ENCODE measurements at regions not wholly inside any gene's neighbourhood (a gene's known extent, or its start where the extent isn't known, plus 50 kb on each side); places are given as distances from the start of the nearest gene placed in this dataset.
"Not testable (repeated sequence)": the region's sequence is repeated elsewhere in the genome, so short reads cannot be mapped to it uniquely, and the experiment has no call there.

DNA sequence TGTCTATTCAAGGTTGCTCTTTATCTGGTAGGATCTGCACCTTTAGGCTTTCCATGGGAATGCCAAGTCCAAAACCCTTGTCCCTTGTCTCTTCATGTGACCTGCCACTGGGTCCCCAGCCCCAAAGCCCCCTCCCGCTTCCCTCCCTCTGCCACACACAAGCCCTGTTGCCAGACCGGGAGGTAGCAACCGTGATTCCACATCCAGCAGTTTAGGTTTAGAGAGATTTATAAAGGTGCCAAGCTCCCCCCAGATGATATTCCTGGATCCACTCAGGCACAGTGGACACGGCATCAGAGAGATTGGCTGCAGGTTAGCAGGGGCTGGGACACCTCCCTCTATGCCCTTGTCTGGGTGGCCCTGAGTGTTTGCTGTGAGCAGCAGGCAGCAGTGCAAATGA is 504.7 kb downstream of the CCDC171 start:
- no peak for DNase-seq

DNA sequence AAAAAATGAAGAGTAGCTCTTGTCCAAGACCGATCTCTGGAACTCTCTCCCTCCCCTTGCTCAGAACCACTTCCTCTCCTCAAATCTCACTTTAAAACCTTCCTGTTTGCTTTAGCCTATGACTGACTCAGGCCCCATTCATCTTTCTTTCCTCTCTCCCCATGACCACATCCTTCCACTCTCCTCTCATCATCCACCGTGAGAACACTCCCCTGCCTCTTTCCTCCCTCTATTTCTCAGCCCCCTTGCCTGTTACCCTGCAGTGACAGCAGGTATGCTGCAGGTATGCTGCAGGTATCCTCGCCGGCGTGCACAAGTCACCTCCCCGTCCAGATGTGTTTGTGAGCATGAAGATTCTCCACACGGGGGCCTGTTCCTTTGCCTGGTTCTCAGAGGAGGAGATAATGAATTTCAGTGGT is 505.3 kb downstream of the CCDC171 start:
- no peak for DNase-seq

DNA sequence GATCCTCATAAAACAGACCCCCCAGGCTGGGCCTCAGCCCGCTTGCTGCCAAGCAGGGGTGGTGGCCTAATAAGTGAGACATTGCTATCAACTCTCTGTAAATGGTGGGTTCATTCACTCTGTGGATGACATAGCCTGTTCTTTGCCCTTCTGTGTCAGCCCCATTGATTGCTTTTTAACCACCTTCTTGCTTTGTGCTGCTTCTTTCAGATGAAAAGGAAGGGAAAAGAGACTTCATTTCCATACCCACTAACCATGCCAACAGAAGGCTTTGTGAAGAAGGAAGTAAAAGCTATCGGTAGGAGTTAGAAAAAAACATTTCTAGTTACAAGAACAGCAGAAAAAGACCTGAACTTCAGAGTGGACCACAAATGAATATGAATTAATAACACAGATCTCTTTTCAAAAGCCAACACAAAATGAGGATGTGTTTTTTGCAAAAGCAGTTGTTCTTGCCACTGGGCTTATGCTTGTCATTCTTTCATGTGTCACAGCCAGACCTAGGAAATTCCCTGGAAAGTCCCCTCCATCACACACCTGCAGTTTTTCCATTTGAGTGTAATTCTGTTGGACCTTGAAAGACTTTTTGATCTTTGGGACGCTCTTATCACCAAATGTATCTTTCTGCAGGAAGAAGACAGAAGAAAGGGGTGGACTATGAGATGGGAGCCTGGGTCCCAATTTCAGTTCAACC is 507.7 kb downstream of the CCDC171 start:
- DNase-seq: no peak

DNA sequence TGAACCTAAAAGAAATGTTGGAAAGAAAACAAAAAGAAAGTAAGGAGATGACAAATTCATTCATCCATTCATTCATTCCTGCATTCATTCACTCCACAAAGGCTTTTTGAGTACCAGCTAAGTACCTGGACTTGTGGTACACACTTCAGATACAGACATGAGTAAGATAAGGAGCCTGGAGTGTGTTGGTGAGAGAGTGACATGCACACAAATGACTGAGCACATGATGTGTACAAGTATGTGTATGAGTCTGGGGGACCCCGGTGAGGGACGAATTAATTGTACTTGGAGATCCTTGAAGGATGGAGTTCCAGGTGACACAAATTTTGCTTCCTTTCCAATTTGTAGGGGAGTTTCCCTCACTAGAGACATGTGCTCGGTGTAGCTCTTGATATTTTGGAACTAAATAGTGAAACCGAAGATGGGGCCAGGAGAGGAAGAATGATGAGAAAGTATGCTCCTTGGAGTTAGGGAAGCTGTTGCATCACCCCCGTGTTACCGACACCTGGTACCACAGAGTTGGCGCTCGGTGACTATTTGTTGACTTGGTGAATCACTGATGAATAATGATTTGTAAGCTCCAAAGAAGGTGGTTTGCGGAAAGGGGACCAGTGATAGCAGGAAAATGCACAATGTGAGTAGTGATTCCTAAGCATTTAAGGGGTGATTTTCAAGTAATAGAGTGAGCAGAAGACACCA is 509.8 kb downstream of the CCDC171 start:
- DNase-seq: no peak

DNA sequence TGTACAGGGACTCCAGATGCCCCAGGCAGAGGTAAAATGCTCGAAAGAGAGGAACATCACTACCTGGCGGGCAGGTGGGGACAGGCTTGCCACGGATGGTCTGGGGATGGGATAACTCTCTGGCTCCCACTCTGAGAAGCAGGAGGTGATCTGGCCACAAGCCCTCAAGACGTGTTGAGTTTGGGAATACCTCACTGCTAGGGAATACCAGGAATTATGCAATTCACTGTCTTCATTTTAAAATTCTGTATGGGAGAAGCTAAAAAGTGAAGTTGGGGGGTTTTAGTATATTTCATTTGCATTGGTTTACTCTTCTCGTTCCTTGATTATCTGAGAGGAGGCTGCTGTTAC is 510.4 kb downstream of the CCDC171 start:
- no peak for DNase-seq

DNA sequence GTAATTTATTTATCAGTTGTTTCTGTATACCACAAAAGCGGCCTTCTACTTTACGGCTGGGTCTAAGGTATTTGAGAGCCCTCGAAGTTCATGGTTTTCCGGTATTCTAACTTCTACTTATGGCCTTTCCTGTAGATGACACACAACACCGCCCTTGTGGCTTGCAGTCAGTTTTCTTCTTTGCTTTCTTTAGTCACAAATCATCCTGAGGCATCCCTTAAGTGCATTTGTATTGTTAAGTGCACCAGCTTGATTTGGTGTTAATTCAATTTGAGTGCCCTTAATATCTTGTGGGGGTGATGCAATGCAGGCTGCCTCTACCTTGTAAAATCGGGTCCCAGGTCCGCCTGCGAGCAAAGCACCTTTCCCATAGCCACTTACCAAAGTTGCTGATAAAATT is 511.9 kb downstream of the CCDC171 start:
- no peak for DNase-seq

GRCh38 chr9:16066201-16066600 is 513.4 kb downstream of the CCDC171 start:
- not testable (repeated sequence) for DNase-seq

- DNase-seq: no peak
Measured at GRCh38 chr9:16068476-16068875, 515.6 kb downstream of the CCDC171 start.

GRCh38 chr9:16069249-16069648 is 516.4 kb downstream of the CCDC171 start:
- DNase-seq: no peak

DNA sequence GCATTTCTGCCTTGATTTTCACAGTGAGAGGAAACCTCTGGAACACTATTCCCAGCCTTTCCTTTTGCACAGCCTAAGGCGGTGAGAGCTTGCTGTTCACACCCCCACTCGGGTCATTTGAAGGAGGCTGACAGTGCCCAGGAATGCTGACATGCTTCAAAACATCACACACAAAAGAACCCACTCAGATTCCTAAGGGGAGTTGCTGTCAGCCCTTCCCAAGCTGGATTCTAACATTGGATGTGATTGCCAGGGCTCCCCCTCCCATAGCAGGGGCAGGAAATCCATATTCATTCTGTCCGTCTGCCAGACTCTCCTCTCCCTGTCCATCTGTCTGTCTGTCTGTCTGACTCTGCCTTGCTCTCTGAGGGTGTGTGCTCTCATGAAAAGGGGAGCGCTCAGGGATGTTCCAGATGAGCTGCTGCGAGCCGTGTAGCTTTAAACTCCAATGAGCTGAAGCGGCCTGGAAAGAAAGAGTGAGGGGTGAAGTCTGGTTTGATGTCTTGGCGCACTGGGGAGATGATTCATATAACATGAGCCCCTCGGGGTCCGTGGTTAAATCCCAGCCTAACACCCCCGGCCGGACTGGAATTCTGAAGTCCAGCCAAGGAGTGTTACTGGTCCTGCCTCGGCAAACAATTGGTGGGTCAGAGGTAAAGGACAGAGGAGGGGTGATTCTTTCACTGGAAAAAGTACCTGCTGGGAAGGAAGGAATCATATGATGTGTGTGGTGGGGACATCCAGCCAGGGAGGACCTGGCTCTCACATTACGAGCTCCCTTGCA is 517.0 kb downstream of the CCDC171 start:
- no peak for DNase-seq

DNA sequence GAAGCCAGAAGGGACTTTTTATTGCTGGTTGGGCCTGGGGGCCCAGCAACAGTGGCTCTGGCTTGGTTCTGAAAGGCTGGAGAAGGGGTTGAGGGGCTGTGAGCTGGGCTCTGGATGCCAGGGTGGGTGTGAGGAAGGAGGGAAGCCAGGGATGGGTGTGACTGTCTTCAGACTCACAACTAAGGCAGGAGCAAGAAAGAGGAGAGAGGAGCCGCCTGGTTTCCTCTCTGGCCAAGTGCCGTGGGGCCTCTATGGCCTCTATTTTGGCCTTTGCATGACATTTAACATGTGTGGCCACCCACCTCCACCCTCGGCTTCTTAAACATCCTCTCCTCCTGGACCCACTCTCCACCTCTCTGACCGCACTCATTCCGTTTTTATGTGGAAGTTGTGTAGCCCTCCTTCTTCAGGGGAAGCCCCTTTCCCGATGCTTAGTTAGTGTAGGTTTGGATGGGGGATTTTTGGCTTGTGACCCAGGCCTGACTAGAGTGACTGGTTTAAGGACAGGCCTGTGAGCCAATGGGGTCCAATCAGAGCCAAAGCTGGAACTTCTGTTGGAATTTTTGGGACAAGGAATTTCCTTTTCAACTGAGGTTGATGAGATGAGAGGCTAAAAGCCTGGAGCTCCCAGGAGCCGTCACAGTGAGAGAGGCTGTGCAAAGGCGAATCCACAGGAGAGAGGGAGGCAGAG is 517.8 kb downstream of the CCDC171 start:
- no peak for DNase-seq

GRCh38 chr9:16071400-16071799 is 518.6 kb downstream of the CCDC171 start:
- no peak for DNase-seq

- no peak for DNase-seq
Measured at GRCh38 chr9:16074963-16075362, 522.1 kb downstream of the CCDC171 start.

GRCh38 chr9:16075696-16076095 is 522.9 kb downstream of the CCDC171 start:
- no peak for DNase-seq

DNA sequence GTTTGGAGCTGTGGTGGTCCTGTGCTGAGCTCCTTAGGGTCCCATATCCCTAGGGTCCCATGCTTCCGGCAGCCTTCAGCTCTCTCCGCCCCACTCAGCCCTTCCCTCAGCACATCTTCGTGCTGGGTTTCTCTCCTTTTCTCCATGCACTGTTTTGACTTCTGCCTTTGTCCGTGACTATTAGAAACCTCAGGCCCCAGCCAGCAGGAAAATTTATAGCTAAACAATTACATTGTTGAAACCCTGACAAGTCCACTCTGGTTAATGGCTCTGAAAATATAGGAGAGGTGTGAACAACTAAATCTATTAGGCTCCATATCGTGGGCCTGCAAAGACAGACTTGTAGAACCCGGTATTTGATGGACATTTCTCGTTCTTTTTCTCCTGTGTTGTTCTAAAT is 523.7 kb downstream of the CCDC171 start:
- DNase-seq: no peak

GRCh38 chr9:16082796-16083195 is 530.0 kb downstream of the CCDC171 start:
- DNase-seq: no peak

DNA sequence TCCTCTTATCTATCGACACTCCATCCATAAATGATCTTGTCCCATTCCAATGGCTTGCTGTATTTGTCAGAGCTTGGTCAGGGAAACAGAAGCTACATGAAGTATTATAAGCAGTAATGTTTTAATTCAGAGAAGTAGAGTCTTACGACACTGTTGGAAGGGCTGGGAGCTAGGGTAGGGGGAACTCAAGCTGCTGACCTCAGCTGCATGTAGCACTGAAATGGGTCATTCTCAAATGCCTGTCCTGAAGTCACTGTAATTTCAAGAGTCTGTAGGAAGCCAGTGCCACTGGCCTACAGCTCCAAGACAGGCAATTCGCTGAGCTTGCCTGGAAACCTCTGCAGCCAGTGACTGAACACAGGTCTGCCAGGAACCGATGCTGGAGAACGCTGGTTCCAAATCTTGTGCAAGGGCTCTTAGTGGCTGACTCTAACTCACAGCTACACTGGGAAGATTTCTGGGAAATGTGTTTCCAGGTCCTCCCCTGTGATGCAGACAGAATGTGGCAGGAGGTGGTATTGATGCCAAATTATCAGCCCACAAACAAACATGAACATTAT is 532.4 kb downstream of the CCDC171 start:
- no peak for DNase-seq

- DNase-seq: no peak
Measured at GRCh38 chr9:16090907-16091629, 538.2 kb downstream of the CCDC171 start.

DNA sequence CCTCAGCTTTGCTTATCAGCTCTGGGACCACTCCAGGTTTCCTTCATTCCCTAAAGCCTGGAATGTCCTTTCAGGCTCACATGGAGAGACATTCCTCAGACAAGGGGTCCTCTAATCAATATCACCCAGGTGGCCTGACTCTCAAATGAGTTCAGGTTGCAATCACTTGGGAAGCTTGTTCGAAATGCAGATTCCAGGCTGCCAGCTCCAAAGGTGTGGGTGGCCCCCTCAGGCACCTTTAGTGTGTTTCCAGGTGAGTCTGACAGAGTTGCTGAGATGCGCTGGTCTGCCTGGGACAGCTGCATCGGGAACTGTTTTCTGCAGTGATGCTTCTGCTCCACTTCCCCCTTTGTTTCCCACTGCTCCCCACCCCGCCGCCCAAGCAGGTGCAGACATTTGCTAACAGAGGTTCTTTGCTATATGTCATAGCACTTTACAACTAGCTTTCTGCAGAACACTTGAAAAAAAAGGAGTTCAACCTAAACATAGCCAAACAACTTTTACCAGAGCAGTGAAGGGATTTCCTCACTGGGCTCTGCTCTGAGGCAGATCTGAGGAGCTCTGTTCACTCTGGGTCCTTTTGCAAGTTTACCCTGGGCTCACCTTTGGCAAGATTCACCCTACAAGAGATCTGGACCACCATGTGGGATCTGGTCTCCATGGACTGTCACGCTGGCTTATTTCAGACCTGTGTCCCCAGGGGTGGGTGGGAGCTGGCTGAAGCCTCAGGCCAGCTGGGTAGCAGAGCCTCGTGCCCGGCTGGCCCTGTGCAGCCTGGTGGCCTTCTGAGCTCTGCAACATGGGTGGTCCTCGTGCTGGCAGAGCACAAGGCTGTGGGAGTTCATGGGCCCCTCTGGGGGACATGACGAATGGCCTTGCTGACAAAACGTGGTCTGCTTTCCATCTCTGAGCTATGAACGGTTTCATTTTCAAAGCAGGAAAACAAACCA is 539.6 kb downstream of the CCDC171 start:
- DNase-seq: no peak

- DNase-seq: no peak
Measured at GRCh38 chr9:16098306-16098705, 545.5 kb downstream of the CCDC171 start.

All from NCI-H2227 treated with DMSO at 0.1 percent for 48 hours (cell line).